AML-193 (cell line): ENCODE measurements at regions not wholly inside any gene's neighbourhood (a gene's known extent, or its start where the extent isn't known, plus 50 kb on each side); places are given as distances from the start of the nearest gene placed in this dataset.
"Not testable (repeated sequence)": the region's sequence is repeated elsewhere in the genome, so short reads cannot be mapped to it uniquely, and the experiment has no call there.

Source experiments
- DNase-seq, 2 experiments: peaks; one replicate each; lab custom pipeline; 2025; lab: John Stamatoyannopoulos, UW

GRCh38 chr9:108069991-108070390 lies 580.4 kb upstream of the KLF4 start:
- no peak for DNase-seq

DNA sequence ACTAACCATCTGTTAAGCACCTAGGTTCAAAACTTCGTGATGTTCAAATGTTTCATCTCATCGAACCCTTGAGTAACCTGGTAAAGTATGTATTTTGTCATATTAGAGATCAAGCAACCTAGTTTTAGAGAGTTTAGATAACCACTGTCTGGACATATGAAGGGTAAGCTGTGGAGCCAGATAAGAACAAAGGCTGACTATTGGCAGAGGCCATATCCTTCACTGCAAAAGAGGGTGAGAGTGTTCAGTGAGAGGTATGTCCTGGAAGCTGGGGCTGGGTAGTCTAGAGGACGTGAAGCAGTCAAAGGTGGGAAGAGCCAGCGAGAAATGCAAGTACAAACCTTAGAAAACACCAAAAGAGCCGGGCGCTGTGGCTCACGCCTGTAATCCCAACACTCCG lies 573.1 kb upstream of the KLF4 start:
- DNase-seq = no peak

DNA sequence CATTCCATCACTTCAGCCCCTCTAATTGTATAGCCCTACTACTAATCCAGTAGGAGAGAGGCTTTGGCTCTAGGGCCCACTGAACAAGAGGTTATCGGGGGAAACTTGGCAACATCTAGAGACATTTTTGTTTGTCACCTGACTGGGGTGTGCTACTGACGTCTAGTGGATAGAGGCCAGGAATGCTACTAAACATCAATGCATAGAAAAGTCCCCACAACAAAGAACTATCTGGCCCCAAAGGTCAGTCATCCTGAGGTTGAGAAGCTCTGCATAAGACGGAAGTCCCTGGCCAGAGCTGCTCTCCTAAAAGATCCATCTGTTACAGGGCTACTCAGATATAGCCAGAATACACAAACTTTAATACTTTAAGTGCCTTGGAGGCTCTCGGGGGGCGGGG lies 570.6 kb upstream of the KLF4 start:
- no peak for DNase-seq

GRCh38 chr9:108058135-108058814 lies 568.7 kb upstream of the KLF4 start:
- DNase-seq = no peak

DNA sequence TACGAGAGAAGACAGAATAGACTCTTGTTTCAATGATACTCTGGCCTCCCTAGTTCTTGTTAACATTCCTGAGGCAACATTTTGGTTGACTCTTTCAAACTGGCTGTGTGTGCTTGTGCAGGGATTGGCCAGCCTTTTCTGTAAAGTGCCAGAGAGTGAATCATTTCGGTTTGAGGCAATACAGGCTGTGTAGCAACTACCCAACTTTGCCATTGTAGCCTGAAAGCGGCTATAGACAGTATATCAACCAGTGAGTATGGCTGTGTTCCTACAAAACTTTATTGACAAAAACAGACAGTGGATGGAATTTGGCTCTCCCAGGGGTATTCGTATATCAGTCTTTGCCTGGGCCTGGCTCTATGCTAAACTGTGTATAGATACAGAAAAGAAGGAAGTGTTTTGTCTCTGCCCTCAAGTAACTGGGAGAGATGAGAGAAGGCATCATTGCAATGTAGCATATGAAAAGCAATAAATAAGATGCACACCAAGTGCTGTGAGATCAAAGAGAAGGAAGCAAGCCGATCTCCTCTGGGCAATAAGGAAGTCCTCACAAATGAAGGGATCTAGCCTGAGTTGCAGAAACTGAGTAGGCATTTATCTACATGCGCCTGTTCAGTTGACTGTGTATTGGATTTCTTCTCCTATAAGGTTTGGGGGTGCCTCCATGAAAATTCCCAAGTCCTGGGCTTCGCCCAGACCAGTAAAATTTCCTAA lies 568.0 kb upstream of the KLF4 start:
- no peak for DNase-seq

- DNase-seq = no peak
Measured at GRCh38 chr9:108056805-108057386, 567.3 kb upstream of the KLF4 start.

GRCh38 chr9:108056084-108056804 lies 566.7 kb upstream of the KLF4 start:
- DNase-seq = no peak

DNA sequence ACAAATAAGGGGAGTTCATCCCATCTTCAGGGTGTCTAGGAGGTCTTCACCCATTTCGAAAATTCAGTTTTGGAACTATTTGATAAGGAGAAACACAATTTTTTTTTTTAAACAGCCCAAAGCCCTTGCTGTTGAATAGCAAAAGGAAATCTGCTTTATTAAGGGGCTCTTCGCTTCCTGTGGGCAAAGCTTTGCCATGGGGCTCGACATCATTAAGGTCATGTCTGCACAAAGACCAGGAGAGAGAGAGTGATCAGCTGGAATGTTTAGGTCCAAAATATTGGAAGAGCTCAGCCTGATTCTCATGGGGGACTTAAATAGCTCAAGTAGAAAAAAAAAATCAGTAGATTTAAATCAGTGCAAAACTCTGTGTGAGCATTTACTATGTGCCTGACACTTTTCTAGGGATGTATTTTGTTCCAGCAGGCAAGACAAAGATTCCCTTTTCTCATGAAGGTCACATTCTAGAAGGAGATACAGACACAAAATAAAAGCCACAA lies 564.6 kb upstream of the KLF4 start:
- DNase-seq = no peak

DNA sequence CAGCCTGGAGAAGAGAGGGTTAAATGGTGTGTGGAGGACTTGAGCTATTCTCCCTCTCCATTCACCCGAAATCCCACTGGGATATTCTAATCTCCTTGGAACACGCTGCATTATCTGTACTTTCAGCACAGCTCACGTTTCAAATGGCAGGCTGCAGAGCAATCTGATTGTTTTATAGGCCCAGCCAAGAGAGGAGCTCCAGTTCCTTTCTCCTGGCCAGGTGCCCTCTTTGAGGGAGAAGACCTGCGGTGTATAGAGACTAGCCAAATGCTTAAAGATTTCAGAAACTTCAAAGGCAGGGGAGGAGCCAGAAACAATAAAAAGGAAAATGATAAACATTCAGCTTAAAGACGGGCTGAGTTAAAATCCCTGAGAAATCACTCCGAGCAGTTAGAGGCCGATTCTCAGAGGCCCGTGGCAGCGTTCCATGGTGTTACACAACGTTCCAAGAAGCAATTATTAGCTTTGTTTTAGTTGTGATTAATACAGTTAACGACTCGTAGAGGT lies 564.0 kb upstream of the KLF4 start:
- no peak for DNase-seq

- DNase-seq = no peak
Measured at GRCh38 chr9:108052431-108053080, 563.0 kb upstream of the KLF4 start.

- DNase-seq = no peak
Measured at GRCh38 chr9:108050894-108051293, 561.3 kb upstream of the KLF4 start.

GRCh38 chr9:108049671-108050494 lies 560.3 kb upstream of the KLF4 start:
- DNase-seq = no peak

DNA sequence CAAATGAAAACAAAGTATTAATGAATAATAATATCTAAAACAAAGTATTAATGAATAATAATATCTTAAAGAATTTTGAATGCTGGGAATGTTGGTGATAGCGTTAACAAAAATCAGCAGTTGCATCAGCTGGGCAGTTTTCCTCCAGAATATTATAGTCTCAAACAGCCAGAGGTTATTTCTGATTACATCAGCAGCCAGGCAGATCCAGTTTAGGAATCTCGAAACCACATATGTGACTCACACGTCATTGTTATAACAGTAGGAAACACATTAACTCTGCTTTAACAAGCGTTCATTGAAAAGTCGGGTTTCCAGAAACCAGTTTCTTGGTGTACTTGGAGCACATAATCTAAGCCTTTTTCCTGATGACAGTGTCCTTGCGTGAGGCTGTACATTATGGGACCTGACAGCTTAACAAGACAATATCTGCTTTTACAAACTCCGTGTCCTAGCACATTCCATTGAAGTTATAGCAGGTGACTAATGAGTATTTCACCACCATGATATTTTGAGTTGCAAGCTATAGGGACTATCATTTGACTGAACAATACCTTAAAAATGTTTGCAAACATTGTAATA lies 559.5 kb upstream of the KLF4 start:
- DNase-seq = no peak

GRCh38 chr9:108048406-108049025 lies 558.9 kb upstream of the KLF4 start:
- DNase-seq = no peak

- not testable (repeated sequence) for DNase-seq
Measured at GRCh38 chr9:108047777-108048176, 558.2 kb upstream of the KLF4 start.

- DNase-seq = no peak
Measured at GRCh38 chr9:108047264-108047663, 557.7 kb upstream of the KLF4 start.

DNA sequence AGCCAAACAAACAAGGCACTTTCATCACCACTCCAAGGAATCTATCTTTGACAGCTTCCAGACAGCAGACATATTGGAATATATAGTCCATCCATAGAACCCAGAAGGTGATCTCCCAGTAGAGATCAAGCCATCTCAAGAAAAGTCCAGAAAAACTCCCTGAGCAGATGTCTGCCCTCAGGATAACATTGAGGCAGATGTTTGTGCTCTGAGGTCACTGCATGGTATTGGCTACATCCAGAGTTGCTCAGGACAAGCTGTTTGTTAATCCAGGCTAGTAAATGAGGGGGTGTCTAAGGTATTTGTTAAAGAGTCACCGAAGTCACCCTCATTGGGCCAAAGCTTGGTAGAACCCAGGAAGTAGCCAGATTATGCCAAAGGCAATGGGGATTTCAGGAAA lies 556.3 kb upstream of the KLF4 start:
- DNase-seq = no peak

DNA sequence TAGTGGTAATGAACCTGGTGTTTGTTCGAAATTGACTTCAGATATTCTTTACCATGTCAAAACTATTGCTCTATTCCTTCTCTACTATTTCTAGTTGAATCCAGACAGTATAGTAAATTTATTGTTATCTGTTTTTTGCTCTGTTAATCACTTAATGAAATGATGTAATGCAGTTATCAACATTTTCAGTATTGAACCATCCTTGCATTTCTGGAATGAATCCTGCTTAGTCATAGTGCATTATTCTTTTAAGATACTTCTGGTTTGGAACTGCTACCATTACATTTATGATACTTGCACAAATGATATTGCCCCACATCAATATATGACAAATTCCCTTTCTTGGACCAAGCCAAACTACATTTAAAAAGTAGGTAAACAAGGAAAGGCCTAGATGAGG lies 554.0 kb upstream of the KLF4 start:
- DNase-seq = no peak

GRCh38 chr9:108041551-108041950 lies 552.0 kb upstream of the KLF4 start:
- no peak for DNase-seq

- no peak for DNase-seq
Measured at GRCh38 chr9:108040783-108041182, 551.2 kb upstream of the KLF4 start.
